ACC112 (cell line): ENCODE measurements at regions not wholly inside any gene's neighbourhood (a gene's known extent, or its start where the extent isn't known, plus 50 kb on each side); places are given as distances from the start of the nearest gene placed in this dataset.

Experiments
- H2AFZ ChIP-seq: fragments of 200-600 bp; sonication (generic); one replicate; pipeline ENCODE4 v1.6.0; 2017; ENCODE audit warnings: antibody characterized with exemption, low read length; ENCODE audit not compliant: unreplicated experiment
- H3K27ac ChIP-seq: fragments of 200-600 bp; sonication (generic); 2 replicates; pipeline ENCODE4 v1.5.1; 2014; ENCODE audit warnings: low read depth, mild to moderate bottlenecking, antibody characterized with exemption, low read length, moderate library complexity
- H3K27me3 ChIP-seq: fragments of 200-600 bp; sonication (generic); 2 replicates; pipeline ENCODE4 v1.6.1; 2014; ENCODE audit warnings: mild to moderate bottlenecking, antibody characterized with exemption, low read length, moderate library complexity, mixed read lengths; ENCODE audit not compliant: insufficient read depth
- H3K36me3 ChIP-seq: fragments of 200-600 bp; sonication (generic); 2 replicates; pipeline ENCODE4 v1.6.1; 2016; ENCODE audit warnings: mild to moderate bottlenecking, antibody characterized with exemption, low read length, moderate library complexity, mixed read lengths; ENCODE audit not compliant: insufficient read depth
- H3K4me1 ChIP-seq: fragments of 200-600 bp; sonication (generic); one replicate; pipeline ENCODE4 v1.6.1; 2016; ENCODE audit warnings: low read length, mixed read lengths; ENCODE audit not compliant: insufficient read depth, unreplicated experiment, control insufficient read depth
- H3K4me3 ChIP-seq: fragments of 200-600 bp; sonication (generic); 2 replicates; pipeline ENCODE4 v1.5.1; 2014; ENCODE audit warnings: mild to moderate bottlenecking, low read depth, low read length
- H3K79me2 ChIP-seq: fragments of 200-600 bp; sonication (generic); one replicate; pipeline ENCODE4 v1.6.0; 2016; ENCODE audit warnings: low read length; ENCODE audit not compliant: control insufficient read depth, unreplicated experiment, insufficient read depth

- no peak overlapping the region for H3K4me3 ChIP-seq
- H3K27ac ChIP-seq = no peak overlapping the region
- no peaks in the 10 kb centered on the region for H3K36me3 ChIP-seq
- H2AFZ ChIP-seq = no peak overlapping the region
- H3K79me2 ChIP-seq = no peaks in the 10 kb centered on the region
- H3K4me1 ChIP-seq = no peaks in the 10 kb centered on the region
- no peaks in the 10 kb centered on the region for H3K27me3 ChIP-seq
Observed at GRCh38 chrX:131778269-131779218, 234.7 kb downstream of the OR13H1 start.

- H3K27me3 ChIP-seq = no peaks in the 10 kb centered on the region
- H3K4me3 ChIP-seq = no peak overlapping the region
- H3K27ac ChIP-seq = no peak overlapping the region
- H2AFZ ChIP-seq = no peak overlapping the region
- no peaks in the 10 kb centered on the region for H3K79me2 ChIP-seq
- H3K36me3 ChIP-seq = no peaks in the 10 kb centered on the region
- H3K4me1 ChIP-seq = no peaks in the 10 kb centered on the region
Observed at GRCh38 chrX:131779306-131779705, 235.4 kb downstream of the OR13H1 start.

GRCh38 chrX:131779741-131780140, 235.9 kb downstream of the OR13H1 start:
- Histone ChIP-seq H3K36me3 (no peaks in the 10 kb centered on the region), H3K4me3 (no peak overlapping the region), H2AFZ (no peak overlapping the region), H3K27ac (no peak overlapping the region), H3K27me3 (no peaks in the 10 kb centered on the region), H3K4me1 (no peaks in the 10 kb centered on the region), H3K79me2 (no peaks in the 10 kb centered on the region)

- Histone ChIP-seq H3K4me1 (no peaks in the 10 kb centered on the region), H3K27ac (no peak overlapping the region), H3K36me3 (no peaks in the 10 kb centered on the region), H3K79me2 (no peaks in the 10 kb centered on the region), H2AFZ (no peak overlapping the region), H3K4me3 (no peak overlapping the region), H3K27me3 (no peaks in the 10 kb centered on the region)
Observed at GRCh38 chrX:131782646-131783045, 238.8 kb downstream of the OR13H1 start.

- H3K27ac ChIP-seq = no peak overlapping the region
- H3K27me3 ChIP-seq = no peaks in the 10 kb centered on the region
- no peaks in the 10 kb centered on the region for H3K79me2 ChIP-seq
- no peak overlapping the region for H3K4me3 ChIP-seq
- H3K4me1 ChIP-seq = no peaks in the 10 kb centered on the region
- no peaks in the 10 kb centered on the region for H3K36me3 ChIP-seq
- no peak overlapping the region for H2AFZ ChIP-seq
Observed at GRCh38 chrX:131783555-131784308, 239.4 kb upstream of the STK26 start.

GRCh38 chrX:131789664-131790063, 233.4 kb upstream of the STK26 start:
- Histone ChIP-seq H3K4me1 (no peaks in the 10 kb centered on the region), H3K36me3 (no peaks in the 10 kb centered on the region)

GRCh38 chrX:131791608-131792355, 231.3 kb upstream of the STK26 start:
- H3K4me1 ChIP-seq = no peaks in the 10 kb centered on the region
- no peaks in the 10 kb centered on the region for H3K27me3 ChIP-seq
- no peak overlapping the region for H2AFZ ChIP-seq
- H3K79me2 ChIP-seq = no peaks in the 10 kb centered on the region
- H3K36me3 ChIP-seq = no peaks in the 10 kb centered on the region
- no peak overlapping the region for H3K27ac ChIP-seq
- no peak overlapping the region for H3K4me3 ChIP-seq

More at GRCh38 chrX:131789664-131790063, 233.4 kb upstream of the STK26 start:
- no peaks in the 10 kb centered on the region for H3K27me3 ChIP-seq
- no peak overlapping the region for H3K4me3 ChIP-seq
- no peak overlapping the region for H2AFZ ChIP-seq
- no peaks in the 10 kb centered on the region for H3K79me2 ChIP-seq
- no peak overlapping the region for H3K27ac ChIP-seq

GRCh38 chrX:131792356-131792749, 230.7 kb upstream of the STK26 start:
- H3K36me3 ChIP-seq = no peaks in the 10 kb centered on the region
- H3K27ac ChIP-seq = no peak overlapping the region

GRCh38 chrX:131792789-131793462, 230.2 kb upstream of the STK26 start:
- no peaks in the 10 kb centered on the region for H3K36me3 ChIP-seq
- H3K79me2 ChIP-seq = no peaks in the 10 kb centered on the region
- no peaks in the 10 kb centered on the region for H3K27me3 ChIP-seq
- 0 out of 2 replicates have a peak overlapping the region, but pooled peaks have one; percentile 32 for H3K4me3 ChIP-seq
- H2AFZ ChIP-seq = no peak overlapping the region
- no peak overlapping the region for H3K27ac ChIP-seq
- H3K4me1 ChIP-seq = no peaks in the 10 kb centered on the region

More at GRCh38 chrX:131792356-131792749, 230.7 kb upstream of the STK26 start:
- no peaks in the 10 kb centered on the region for H3K27me3 ChIP-seq
- H3K4me1 ChIP-seq = no peaks in the 10 kb centered on the region
- H3K4me3 ChIP-seq = no peak overlapping the region
- H2AFZ ChIP-seq = no peak overlapping the region
- no peaks in the 10 kb centered on the region for H3K79me2 ChIP-seq
